ENCODE measurements at regions not wholly inside any gene's neighbourhood (a gene's known extent, or its start where the extent isn't known, plus 50 kb on each side); places are given as distances from the start of the nearest gene placed in this dataset.

GRCh38 chr4:18734405-18734804 is 712.9 kb upstream of the LCORL start:
- Histone ChIP-seq H3K36me3 (ENCODE audit: control insufficient read depth in 1 of 2, insufficient read depth in 2 of 2, low read length in 2 of 2) (no peaks in the 10 kb centered on the region), H3K27me3 (ENCODE audit: insufficient read depth, low read length) (no peaks in the 10 kb centered on the region), H3K4me2 (ENCODE audit: low read length) (no peak overlapping the region), H2BK12ac (ENCODE audit: low read length) (no peak overlapping the region), H3K14ac (ENCODE audit: low read length) (no peak overlapping the region), H3K79me2 (ENCODE audit: control insufficient read depth, insufficient read depth, low read length, poor library complexity) (no peaks in the 10 kb centered on the region), H3K23ac (ENCODE audit: low read length) (no peak overlapping the region), H4K8ac (ENCODE audit: low read depth, low read length) (no peak overlapping the region), H3K9ac (ENCODE audit: low read length) (no peak overlapping the region), H4K91ac (ENCODE audit: low read depth, low read length) (no peak overlapping the region), H3K79me1 (ENCODE audit: low read length) (no peaks in the 10 kb centered on the region), H3K18ac (ENCODE audit: low read length) (no peak overlapping the region), H2AK5ac (ENCODE audit: low read length) (no peak overlapping the region), H2BK120ac (ENCODE audit: insufficient read depth, low read length, poor library complexity) (no peak overlapping the region), H2AFZ (ENCODE audit: insufficient read depth, low read length, poor library complexity) (no peak overlapping the region), H4K12ac (ENCODE audit: low read depth, low read length) (no peak overlapping the region), H3K4ac (ENCODE audit: low read depth, low read length) (no peak overlapping the region), H2BK5ac (ENCODE audit: low read depth, low read length, poor library complexity) (no peak overlapping the region), H3K4me1 (ENCODE audit: control insufficient read depth in 1 of 2, insufficient read depth in 2 of 2, low read length in 2 of 2) (no peaks in the 10 kb centered on the region), H3K27ac (ENCODE audit: low read depth, low read length) (no peak overlapping the region), H3K9me3 (ENCODE audit: insufficient read depth, low read depth, low read length) (no peaks in the 10 kb centered on the region), H3K4me3 (ENCODE audit: low read depth, low read length) (no peak overlapping the region)
- WGBS (ENCODE audit: extremely low coverage, insufficient coverage, insufficient read length): no CpG with 5 or more reads among the region's 2 CpGs
- no peak for DNase-seq

- H3K14ac ChIP-seq (ENCODE audit: low read length): no peak overlapping the region
These were observed 712.4 kb upstream of the LCORL start for GRCh38 chr4:18733961-18734360.

DNA sequence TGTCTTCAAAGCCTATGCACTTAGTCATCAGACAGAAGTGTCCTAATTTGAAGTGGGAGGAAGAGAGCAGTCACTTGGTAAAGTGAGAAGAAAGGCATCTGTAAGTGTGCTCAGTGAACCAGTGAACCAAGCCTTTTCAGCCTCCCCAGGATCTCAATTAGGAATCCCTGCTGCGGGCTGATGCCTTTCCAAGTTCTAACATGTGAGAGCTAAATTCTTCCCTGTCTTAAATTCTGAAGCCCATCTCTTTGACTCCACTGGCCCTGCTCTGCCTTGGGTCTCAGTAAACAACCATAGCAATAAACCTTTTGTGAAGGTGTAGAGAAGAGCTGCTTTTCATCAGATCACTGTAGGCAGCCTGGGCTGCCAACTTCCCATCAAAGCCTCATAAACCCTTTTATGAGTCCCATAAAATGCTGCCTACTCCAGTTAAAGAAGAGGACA is 701.2 kb upstream of the LCORL start:
- Histone ChIP-seq H3K79me1 (ENCODE audit: low read length) (no peaks in the 10 kb centered on the region), H3K36me3 (ENCODE audit: control insufficient read depth in 1 of 2, insufficient read depth in 2 of 2, low read length in 2 of 2) (no peaks in the 10 kb centered on the region), H3K9ac (ENCODE audit: low read length) (no peak overlapping the region), H2BK12ac (ENCODE audit: low read length) (no peak overlapping the region), H2AK5ac (ENCODE audit: low read length) (no peak overlapping the region), H4K91ac (ENCODE audit: low read depth, low read length) (no peak overlapping the region), H2AFZ (ENCODE audit: insufficient read depth, low read length, poor library complexity) (no peak overlapping the region), H3K9me3 (ENCODE audit: insufficient read depth, low read depth, low read length) (no peaks in the 10 kb centered on the region), H2BK120ac (ENCODE audit: insufficient read depth, low read length, poor library complexity) (no peak overlapping the region), H3K4me1 (ENCODE audit: control insufficient read depth in 1 of 2, insufficient read depth in 2 of 2, low read length in 2 of 2) (no peaks in the 10 kb centered on the region), H3K79me2 (ENCODE audit: control insufficient read depth, insufficient read depth, low read length, poor library complexity) (no peaks in the 10 kb centered on the region), H3K23ac (ENCODE audit: low read length) (no peak overlapping the region), H3K27ac (ENCODE audit: low read depth, low read length) (no peak overlapping the region), H3K14ac (ENCODE audit: low read length) (no peak overlapping the region), H2BK5ac (ENCODE audit: low read depth, low read length, poor library complexity) (no peak overlapping the region), H3K4me3 (ENCODE audit: low read depth, low read length) (no peak overlapping the region), H4K8ac (ENCODE audit: low read depth, low read length) (no peak overlapping the region), H3K18ac (ENCODE audit: low read length) (no peak overlapping the region), H4K12ac (ENCODE audit: low read depth, low read length) (no peak overlapping the region), H3K4me2 (ENCODE audit: low read length) (no peak overlapping the region), H3K27me3 (ENCODE audit: insufficient read depth, low read length) (no peaks in the 10 kb centered on the region), H3K4ac (ENCODE audit: low read depth, low read length) (no peak overlapping the region)
- DNase-seq: peak in 1 of 2 donors; percentile 3
- no CpG with 5 or more reads among the region's 1 CpG for WGBS (ENCODE audit: extremely low coverage, insufficient coverage, insufficient read length)

More at GRCh38 chr4:18733961-18734360, 712.4 kb upstream of the LCORL start:
- Histone ChIP-seq H3K79me2 (ENCODE audit: control insufficient read depth, insufficient read depth, low read length, poor library complexity) (no peaks in the 10 kb centered on the region), H3K27me3 (ENCODE audit: insufficient read depth, low read length) (no peaks in the 10 kb centered on the region), H3K36me3 (ENCODE audit: control insufficient read depth in 1 of 2, insufficient read depth in 2 of 2, low read length in 2 of 2) (no peaks in the 10 kb centered on the region), H2BK120ac (ENCODE audit: insufficient read depth, low read length, poor library complexity) (no peak overlapping the region), H3K4me3 (ENCODE audit: low read depth, low read length) (no peak overlapping the region), H3K4ac (ENCODE audit: low read depth, low read length) (no peak overlapping the region), H2BK5ac (ENCODE audit: low read depth, low read length, poor library complexity) (no peak overlapping the region), H2AK5ac (ENCODE audit: low read length) (no peak overlapping the region), H3K79me1 (ENCODE audit: low read length) (no peaks in the 10 kb centered on the region), H3K9me3 (ENCODE audit: insufficient read depth, low read depth, low read length) (no peaks in the 10 kb centered on the region), H3K4me2 (ENCODE audit: low read length) (no peak overlapping the region), H3K27ac (ENCODE audit: low read depth, low read length) (no peak overlapping the region), H2BK12ac (ENCODE audit: low read length) (no peak overlapping the region), H3K9ac (ENCODE audit: low read length) (no peak overlapping the region), H2AFZ (ENCODE audit: insufficient read depth, low read length, poor library complexity) (no peak overlapping the region), H3K23ac (ENCODE audit: low read length) (no peak overlapping the region), H4K91ac (ENCODE audit: low read depth, low read length) (no peak overlapping the region), H3K18ac (ENCODE audit: low read length) (no peak overlapping the region), H4K12ac (ENCODE audit: low read depth, low read length) (no peak overlapping the region), H3K4me1 (ENCODE audit: control insufficient read depth in 1 of 2, insufficient read depth in 2 of 2, low read length in 2 of 2) (no peaks in the 10 kb centered on the region), H4K8ac (ENCODE audit: low read depth, low read length) (no peak overlapping the region)
- no CpG with 5 or more reads among the region's 2 CpGs for WGBS (ENCODE audit: extremely low coverage, insufficient coverage, insufficient read length)
- DNase-seq: no peak

GRCh38 chr4:18698119-18698883 is 676.7 kb upstream of the LCORL start:
- Histone ChIP-seq H3K4ac (ENCODE audit: low read depth, low read length) (no peak overlapping the region), H3K27me3 (ENCODE audit: insufficient read depth, low read length) (no peaks in the 10 kb centered on the region), H2BK5ac (ENCODE audit: low read depth, low read length, poor library complexity) (no peak overlapping the region)

More at GRCh38 chr4:18698119-18698883, 676.7 kb upstream of the LCORL start:
- H2AFZ ChIP-seq (ENCODE audit: insufficient read depth, low read length, poor library complexity): no peak overlapping the region
- no peaks in the 10 kb centered on the region for H3K79me1 ChIP-seq (ENCODE audit: low read length)
- H2BK12ac ChIP-seq (ENCODE audit: low read length): no peak overlapping the region
- no peaks in the 10 kb centered on the region for H3K4me1 ChIP-seq (ENCODE audit: control insufficient read depth in 1 of 2, insufficient read depth in 2 of 2, low read length in 2 of 2)
- no peaks in the 10 kb centered on the region for H3K79me2 ChIP-seq (ENCODE audit: control insufficient read depth, insufficient read depth, low read length, poor library complexity)
- no peak overlapping the region for H4K12ac ChIP-seq (ENCODE audit: low read depth, low read length)
- no CpG with 5 or more reads among the region's 10 CpGs for WGBS (ENCODE audit: extremely low coverage, insufficient coverage, insufficient read length)
- no peak overlapping the region for H3K14ac ChIP-seq (ENCODE audit: low read length)
- no peak overlapping the region for H3K9ac ChIP-seq (ENCODE audit: low read length)
- no peak overlapping the region for H3K4me3 ChIP-seq (ENCODE audit: low read depth, low read length)
- H4K8ac ChIP-seq (ENCODE audit: low read depth, low read length): no peak overlapping the region
- H3K18ac ChIP-seq (ENCODE audit: low read length): no peak overlapping the region
- H3K9me3 ChIP-seq (ENCODE audit: insufficient read depth, low read depth, low read length): no peaks in the 10 kb centered on the region
- no peak overlapping the region for H2BK120ac ChIP-seq (ENCODE audit: insufficient read depth, low read length, poor library complexity)
- no peak overlapping the region for H3K4me2 ChIP-seq (ENCODE audit: low read length)
- no peak overlapping the region for H3K23ac ChIP-seq (ENCODE audit: low read length)
- no peaks in the 10 kb centered on the region for H3K36me3 ChIP-seq (ENCODE audit: control insufficient read depth in 1 of 2, insufficient read depth in 2 of 2, low read length in 2 of 2)
- DNase-seq: no peak
- H3K27ac ChIP-seq (ENCODE audit: low read depth, low read length): no peak overlapping the region
- no peak overlapping the region for H2AK5ac ChIP-seq (ENCODE audit: low read length)
- H4K91ac ChIP-seq (ENCODE audit: low read depth, low read length): no peak overlapping the region
